Nephron (organoid): ENCODE measurements at regions not wholly inside any gene's neighbourhood (a gene's known extent, or its start where the extent isn't known, plus 50 kb on each side); places are given as distances from the start of the nearest gene placed in this dataset.

Source experiments
- H3K27ac Mint-ChIP-seq, 3 experiments: 2 replicates each; pipeline ENCODE4 v1.8.0; 2020; ENCODE audit warnings: mixed read lengths in 3 of 3, mild to moderate bottlenecking in 2 of 3, moderate library complexity in 1 of 3
- H3K27me3 Mint-ChIP-seq: 2 replicates; pipeline ENCODE4 v1.8.0; 2021; ENCODE audit warnings: low read depth, mild to moderate bottlenecking, moderate library complexity, mixed read lengths
- H3K36me3 Mint-ChIP-seq: 2 replicates; pipeline ENCODE4 v1.8.0; 2020; ENCODE audit warnings: low read depth, mixed read lengths
- H3K4me1 Mint-ChIP-seq: 2 replicates; pipeline ENCODE4 v1.8.0; 2020; ENCODE audit warnings: mixed read lengths
- H3K4me3 Mint-ChIP-seq, 3 experiments: 2 replicates each; pipeline ENCODE4 v1.8.0; 2020; ENCODE audit warnings: mild to moderate bottlenecking in 3 of 3, mixed read lengths in 3 of 3, moderate library complexity in 2 of 3
- H3K9me3 Mint-ChIP-seq: 2 replicates; pipeline ENCODE4 v1.8.0; 2020; ENCODE audit warnings: mixed read lengths
- CTCF ChIP-seq, 3 experiments: fragments of 200-600 bp; sonication (generic); IDR thresholded peaks; one replicate each; pipeline ENCODE4 v1.5.0; 2021; ENCODE audit warnings: antibody characterized with exemption in 3 of 3; ENCODE audit not compliant: unreplicated experiment in 3 of 3

GRCh38 chr7:121587435-121587834, 191.3 kb upstream of the FAM3C start:
- no peaks in the 10 kb centered on the region for H3K36me3 Mint-ChIP-seq
- no peak overlapping the region for H3K4me3 Mint-ChIP-seq
- no peak for TF ChIP-seq CTCF (IDR thresholded peaks at IDR 0.05; ENCODE audit: unreplicated experiment in 3 of 3)
- H3K27ac Mint-ChIP-seq: no peak overlapping the region
- no peaks in the 10 kb centered on the region for H3K27me3 Mint-ChIP-seq
- H3K9me3 Mint-ChIP-seq: peaks cover 5% of the 10 kb centered on the region
- H3K4me1 Mint-ChIP-seq: no peaks in the 10 kb centered on the region

DNA sequence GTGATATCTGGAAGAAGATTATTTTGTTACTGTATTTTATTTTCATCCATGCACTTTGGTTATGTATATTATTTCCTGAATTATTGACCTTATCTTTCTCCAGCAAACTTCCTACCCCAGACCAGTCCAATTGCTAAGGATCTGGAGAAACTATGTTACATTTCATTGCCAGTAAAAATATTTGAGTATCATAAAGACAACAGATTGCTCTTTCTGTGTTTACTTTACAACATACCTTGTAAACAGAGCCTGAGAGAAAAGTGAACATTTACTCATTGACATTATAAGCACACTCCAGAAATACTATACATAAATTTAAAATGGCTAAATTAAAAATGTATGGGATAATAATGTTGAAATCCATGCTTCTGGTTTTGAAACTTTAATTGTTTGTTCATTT, 186.2 kb upstream of the FAM3C start:
- Mint-ChIP-seq H3K27ac (no peak overlapping the region), H3K9me3 (no peaks in the 10 kb centered on the region), H3K4me1 (no peaks in the 10 kb centered on the region), H3K36me3 (no peaks in the 10 kb centered on the region), H3K4me3 (no peak overlapping the region), H3K27me3 (no peaks in the 10 kb centered on the region)
- TF ChIP-seq CTCF (IDR thresholded peaks at IDR 0.05; ENCODE audit: unreplicated experiment in 3 of 3): no peak

DNA sequence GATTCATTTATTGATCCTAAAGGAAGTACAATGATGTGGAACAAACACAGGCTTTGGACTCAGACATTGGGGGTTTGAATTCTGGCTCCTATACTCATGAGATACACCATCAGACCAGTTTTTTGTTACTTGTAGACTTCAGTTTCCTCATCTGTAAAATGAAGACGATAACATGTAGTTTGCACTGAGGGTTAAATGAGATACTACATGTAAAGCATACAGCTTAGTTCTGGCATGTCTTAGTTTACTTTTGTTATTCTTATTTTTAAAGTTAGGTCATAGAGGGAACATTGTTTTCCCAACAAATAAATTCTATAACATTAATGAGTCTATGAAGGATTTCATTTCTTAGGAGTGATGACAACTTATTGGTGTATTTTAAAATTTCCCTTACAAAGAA, 183.5 kb upstream of the FAM3C start:
- Mint-ChIP-seq H3K4me3 (no peak overlapping the region), H3K9me3 (no peaks in the 10 kb centered on the region), H3K27ac (no peak overlapping the region), H3K4me1 (peaks cover 10% of the 10 kb centered on the region), H3K27me3 (no peaks in the 10 kb centered on the region), H3K36me3 (no peaks in the 10 kb centered on the region)
- TF ChIP-seq CTCF (IDR thresholded peaks at IDR 0.05; ENCODE audit: unreplicated experiment in 3 of 3): no peak

GRCh38 chr7:121578669-121579068, 182.6 kb upstream of the FAM3C start:
- Mint-ChIP-seq H3K27ac (no peak overlapping the region), H3K4me3 (no peak overlapping the region), H3K27me3 (no peaks in the 10 kb centered on the region), H3K36me3 (no peaks in the 10 kb centered on the region), H3K4me1 (peaks cover 10% of the 10 kb centered on the region), H3K9me3 (no peaks in the 10 kb centered on the region)
- no peak for TF ChIP-seq CTCF (IDR thresholded peaks at IDR 0.05; ENCODE audit: unreplicated experiment in 3 of 3)

DNA sequence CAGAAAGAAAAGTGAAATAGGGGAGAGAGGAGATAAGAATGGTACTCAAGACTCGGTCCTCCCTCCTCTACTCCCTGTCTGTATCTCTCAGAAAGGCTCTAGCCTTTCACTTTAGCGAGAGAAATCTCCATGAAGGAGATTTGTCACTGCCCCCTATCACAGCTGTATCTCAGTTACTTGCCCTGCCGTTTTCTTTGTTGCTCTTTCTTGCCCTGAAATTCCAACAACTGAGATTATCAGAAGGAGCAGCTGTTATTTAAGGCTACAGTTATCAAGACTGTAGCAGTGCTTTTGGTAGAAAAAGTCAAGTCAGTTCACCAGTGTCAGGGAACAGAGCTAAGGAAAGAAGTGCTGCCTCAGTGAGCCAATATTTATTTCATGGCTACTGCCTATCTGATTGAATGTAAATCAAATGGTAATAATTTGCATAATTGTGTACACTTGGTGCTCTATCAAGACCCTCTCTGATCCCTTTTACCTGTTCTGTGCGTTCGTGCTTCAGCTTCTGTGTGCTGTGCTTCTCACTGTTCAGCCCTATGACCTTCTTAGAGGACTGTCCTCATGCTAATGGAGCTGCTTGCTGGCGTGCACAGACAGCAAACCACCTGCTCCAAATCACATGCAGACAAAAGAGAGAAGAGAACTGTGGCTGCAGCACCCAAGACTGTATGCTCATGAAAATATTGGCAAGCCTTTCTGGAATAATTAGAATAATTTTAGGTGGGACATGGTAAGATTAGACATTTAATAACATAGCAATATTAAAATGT, 180.2 kb upstream of the FAM3C start:
- H3K27me3 Mint-ChIP-seq: no peaks in the 10 kb centered on the region

More for the DNA sequence above, 180.2 kb upstream of the FAM3C start:
- H3K4me3 Mint-ChIP-seq: no peak overlapping the region
- TF ChIP-seq CTCF (IDR thresholded peaks at IDR 0.05; ENCODE audit: unreplicated experiment in 3 of 3): no peak
- no peaks in the 10 kb centered on the region for H3K36me3 Mint-ChIP-seq
- peak overlapping the region in 1 of 3 experiments; percentile 40 for H3K27ac Mint-ChIP-seq
- no peaks in the 10 kb centered on the region for H3K9me3 Mint-ChIP-seq
- peaks cover 10% of the 10 kb centered on the region for H3K4me1 Mint-ChIP-seq
